ENCODE measurements at regions not wholly inside any gene's neighbourhood (a gene's known extent, or its start where the extent isn't known, plus 50 kb on each side); places are given as distances from the start of the nearest gene placed in this dataset.
"Not testable (repeated sequence)": the region's sequence is repeated elsewhere in the genome, so short reads cannot be mapped to it uniquely, and the experiment has no call there.

DNA sequence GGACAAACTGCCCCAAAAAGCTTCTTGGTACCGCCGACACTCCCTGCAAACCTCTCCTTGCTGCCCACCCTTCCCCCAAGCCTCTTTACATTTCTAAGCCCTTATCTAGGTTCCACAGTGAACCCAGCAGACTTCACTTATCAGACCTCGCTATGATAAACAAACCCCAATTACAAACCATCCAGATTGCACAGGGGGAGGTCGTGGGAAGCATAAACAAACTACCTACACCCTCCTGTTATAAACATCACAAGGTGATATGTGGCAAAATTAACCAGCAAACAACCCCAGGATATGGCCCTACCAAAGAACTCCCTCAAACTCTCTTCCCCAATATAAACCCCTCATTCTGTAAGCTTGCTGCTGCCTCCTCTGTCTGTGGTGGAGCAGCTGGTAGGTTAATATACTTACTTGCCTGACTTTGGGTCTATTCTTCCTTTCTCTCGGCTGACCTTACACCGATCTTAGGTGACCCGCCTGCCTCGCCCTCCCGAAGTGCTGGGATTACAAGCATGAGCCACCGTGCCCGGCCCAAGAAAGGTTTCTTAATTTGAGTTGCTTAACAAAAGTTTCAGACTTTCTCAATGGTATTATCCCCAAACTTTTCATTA, 66.0 kb upstream of the TENM4 start:
- no peaks in the 10 kb centered on the region for H3K9me3 ChIP-seq (replicated peaks in 1 of 3)
- DNase-seq, result no peak
- H3K27me3 ChIP-seq, result no peaks in the 10 kb centered on the region
- intact Hi-C loops (cut with DNase I), result no loop called here
- no peak overlapping the region for H3K4me3 ChIP-seq
- no peaks in the 10 kb centered on the region for H3K36me3 ChIP-seq (replicated peaks in 1 of 2)
- no peak overlapping the region for H3K27ac ChIP-seq
- no peaks in the 10 kb centered on the region for H3K4me1 ChIP-seq (replicated peaks in 1 of 2)
- 73 to 82% (median 76%) methylated on average over 11 of the region's 11 CpGs for WGBS, 4 donors
- no peak for TF ChIP-seq POLR2A (IDR thresholded peaks at IDR 0.05)
- TF ChIP-seq, protein P1, sequence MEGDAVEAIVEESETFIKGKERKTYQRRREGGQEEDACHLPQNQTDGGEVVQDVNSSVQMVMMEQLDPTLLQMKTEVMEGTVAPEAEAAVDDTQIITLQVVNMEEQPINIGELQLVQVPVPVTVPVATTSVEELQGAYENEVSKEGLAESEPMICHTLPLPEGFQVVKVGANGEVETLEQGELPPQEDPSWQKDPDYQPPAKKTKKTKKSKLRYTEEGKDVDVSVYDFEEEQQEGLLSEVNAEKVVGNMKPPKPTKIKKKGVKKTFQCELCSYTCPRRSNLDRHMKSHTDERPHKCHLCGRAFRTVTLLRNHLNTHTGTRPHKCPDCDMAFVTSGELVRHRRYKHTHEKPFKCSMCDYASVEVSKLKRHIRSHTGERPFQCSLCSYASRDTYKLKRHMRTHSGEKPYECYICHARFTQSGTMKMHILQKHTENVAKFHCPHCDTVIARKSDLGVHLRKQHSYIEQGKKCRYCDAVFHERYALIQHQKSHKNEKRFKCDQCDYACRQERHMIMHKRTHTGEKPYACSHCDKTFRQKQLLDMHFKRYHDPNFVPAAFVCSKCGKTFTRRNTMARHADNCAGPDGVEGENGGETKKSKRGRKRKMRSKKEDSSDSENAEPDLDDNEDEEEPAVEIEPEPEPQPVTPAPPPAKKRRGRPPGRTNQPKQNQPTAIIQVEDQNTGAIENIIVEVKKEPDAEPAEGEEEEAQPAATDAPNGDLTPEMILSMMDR (IDR thresholded peaks at IDR 0.05), result no peak

DNA sequence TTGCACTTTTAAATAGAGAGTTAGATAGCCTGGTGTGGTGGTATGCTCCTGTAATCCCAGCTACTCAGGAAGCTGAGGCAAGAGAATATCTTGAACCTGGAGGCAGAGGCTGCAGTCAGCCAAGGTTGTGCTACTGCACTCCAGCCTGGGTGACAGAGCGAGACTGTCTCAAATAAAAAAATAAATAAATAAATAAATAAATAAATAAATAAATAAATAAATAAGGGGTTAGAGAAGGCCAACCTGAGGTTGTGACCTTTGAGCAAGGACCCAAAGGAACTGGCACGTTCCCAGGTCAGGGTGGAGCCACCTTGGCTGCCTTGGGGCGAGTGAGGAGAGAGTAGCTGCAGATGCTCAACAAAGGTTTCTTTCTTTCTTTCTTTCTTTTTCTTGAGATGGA, 65.3 kb upstream of the TENM4 start:
- 74 to 83% (median 79%) methylated on average over 3 of the region's 3 CpGs for WGBS, 4 donors
- no peak for DNase-seq
- intact Hi-C loops (cut with DNase I), result no loop called here
- H3K9me3 ChIP-seq (replicated peaks in 1 of 3), result no peaks in the 10 kb centered on the region
- H3K36me3 ChIP-seq (replicated peaks in 1 of 2), result no peaks in the 10 kb centered on the region
- TF ChIP-seq POLR2A (IDR thresholded peaks at IDR 0.05), result no peak
- TF ChIP-seq, protein P1 (IDR thresholded peaks at IDR 0.05), result no peak
- no peak overlapping the region for H3K4me3 ChIP-seq
- H3K27ac ChIP-seq, result no peak overlapping the region
- H3K27me3 ChIP-seq, result no peaks in the 10 kb centered on the region
- H3K4me1 ChIP-seq (replicated peaks in 1 of 2), result no peaks in the 10 kb centered on the region

DNA sequence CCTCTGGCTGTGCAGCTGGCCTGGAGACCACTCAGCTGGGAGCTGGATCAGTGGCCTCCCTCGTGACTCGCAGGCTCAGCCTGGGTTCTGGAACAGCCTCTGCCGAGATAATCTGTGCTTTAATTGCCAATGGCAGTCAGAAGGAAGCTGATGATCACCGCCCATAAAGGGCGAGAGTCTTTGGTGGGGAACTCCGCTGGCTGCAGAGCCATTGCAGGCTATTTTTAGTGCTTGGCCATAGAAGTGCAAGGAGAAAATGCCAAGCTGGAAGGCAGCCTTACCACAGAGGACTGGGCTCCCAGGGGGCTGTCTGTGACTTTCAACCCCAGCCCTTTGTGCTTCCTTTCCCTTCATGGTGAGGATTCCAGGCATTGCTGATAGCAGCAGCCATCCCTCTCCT, 62.2 kb upstream of the TENM4 start:
- no peaks in the 10 kb centered on the region for H3K36me3 ChIP-seq (replicated peaks in 1 of 2)
- H3K4me3 ChIP-seq, result no peak overlapping the region
- no peak for DNase-seq
- H3K27me3 ChIP-seq, result no peaks in the 10 kb centered on the region
- no peak overlapping the region for H3K27ac ChIP-seq
- H3K4me1 ChIP-seq (replicated peaks in 1 of 2), result no peaks in the 10 kb centered on the region
- 52 to 87% (median 71%) methylated on average over 6 of the region's 6 CpGs for WGBS, 4 donors
- TF ChIP-seq POLR2A (IDR thresholded peaks at IDR 0.05), result no peak
- TF ChIP-seq, protein P1 (IDR thresholded peaks at IDR 0.05), result no peak
- intact Hi-C loops (cut with DNase I), result no loop called here
- no peaks in the 10 kb centered on the region for H3K9me3 ChIP-seq (replicated peaks in 1 of 3)

DNA sequence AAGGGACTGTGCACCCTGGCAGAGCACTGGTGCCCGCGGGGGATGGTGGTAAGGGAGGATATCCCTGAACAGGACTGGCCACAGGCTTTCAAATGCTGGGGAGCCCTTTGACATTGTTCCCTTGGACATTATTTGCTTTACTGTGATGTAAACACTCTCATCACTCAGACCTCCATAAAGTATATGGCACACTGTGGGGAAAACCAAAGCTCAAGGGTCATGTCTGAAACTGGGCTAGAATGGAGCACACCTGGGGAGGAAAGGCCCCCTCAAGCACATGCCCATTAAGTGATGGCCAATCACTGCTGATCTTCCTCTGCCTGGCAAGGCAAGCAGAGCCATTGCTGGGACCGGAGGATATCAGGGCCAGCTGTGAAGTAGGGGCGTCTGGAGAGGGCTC, 60.9 kb upstream of the TENM4 start:
- intact Hi-C loops (cut with DNase I), result no loop called here
- no peaks in the 10 kb centered on the region for H3K27me3 ChIP-seq
- no peaks in the 10 kb centered on the region for H3K4me1 ChIP-seq (replicated peaks in 1 of 2)
- no peak overlapping the region for H3K27ac ChIP-seq
- TF ChIP-seq POLR2A (IDR thresholded peaks at IDR 0.05), result no peak
- TF ChIP-seq, protein P1 (IDR thresholded peaks at IDR 0.05), result no peak
- no peaks in the 10 kb centered on the region for H3K9me3 ChIP-seq (replicated peaks in 1 of 3)
- 67 to 95% (median 89%) methylated on average over 4 of the region's 4 CpGs for WGBS, 4 donors
- DNase-seq, result no peak
- H3K36me3 ChIP-seq (replicated peaks in 1 of 2), result no peaks in the 10 kb centered on the region
- H3K4me3 ChIP-seq, result no peak overlapping the region

DNA sequence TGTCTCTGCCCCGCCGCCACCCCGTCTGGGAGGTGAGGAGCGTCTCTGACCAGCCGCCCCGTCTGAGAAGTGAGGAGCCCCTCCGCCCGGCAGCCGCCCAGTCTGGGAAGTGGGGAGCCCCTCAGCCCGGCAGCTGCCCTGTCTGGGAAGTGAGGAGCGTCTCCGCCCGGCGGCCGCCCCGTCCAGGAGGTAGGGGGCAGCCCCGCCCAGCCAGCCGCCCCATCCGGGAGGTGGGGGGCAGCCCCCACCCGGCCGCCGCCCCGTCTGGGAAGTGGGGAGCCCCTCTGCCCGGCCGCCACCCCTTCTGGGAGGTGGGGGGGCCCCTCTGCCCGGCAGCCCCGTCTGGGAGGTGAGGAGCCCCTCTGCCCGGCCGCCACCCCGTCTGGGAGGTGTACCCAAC, 59.1 kb upstream of the TENM4 start:
- H3K27me3 ChIP-seq; H3K4me3 ChIP-seq; H3K4me1 ChIP-seq (replicated peaks in 1 of 2); intact Hi-C loops (cut with DNase I); H3K9me3 ChIP-seq (replicated peaks in 1 of 3); H3K27ac ChIP-seq; DNase-seq; H3K36me3 ChIP-seq (replicated peaks in 1 of 2): not testable (repeated sequence)
- WGBS, 4 donors, result 91 to 100% (median 92%) methylated on average over 1 to 30 of the region's 30 CpGs; no CpG with 5 or more reads in 1 of the 4 donors

Data from adrenal gland (tissue), 9 donors.